HepG2 (cell line): ENCODE measurements at regions not wholly inside any gene's neighbourhood (a gene's known extent, or its start where the extent isn't known, plus 50 kb on each side); places are given as distances from the start of the nearest gene placed in this dataset.

Experiments used
- ATAC-seq: fragments of 200-7000 bp; cut with Tn5 transposase; 3 replicates; pipeline ENCODE4 v1.9.1; 2020; ENCODE audit warnings: mild to moderate bottlenecking, moderate library complexity
- BruUV-seq: library from RNA; stranded (reverse); fragments of 400-500 nt; replicated peaks from 2 replicates; lab custom pipeline; 2021; lab: Mats Ljungman, UMichigan
- CTCF ChIA-PET: fragments of 300-600 bp; formaldehyde crosslinking; extraction: SDS; loops from one replicate; lab custom pipeline; 2021; ENCODE audit warnings: low total read pairs, inconsistent platforms, low intra/inter-chr PET ratio; lab: Yijun Ruan, JAX
- POLR2A ChIA-PET: fragments of 350-600 bp; sonication (Branson Sonifier 250); formaldehyde crosslinking; loops from one replicate; lab custom pipeline; 2020; ENCODE audit warnings: antibody characterized with exemption, inconsistent platforms; lab: Yijun Ruan, JAX
- DNase-seq: peaks from one replicate; pipeline ENCODE4 v3.0.0-alpha.2; 2015; ENCODE audit warnings: low spot score
- FAIRE-seq: peaks from 3 replicates; lab custom pipeline; 2011; peaks lifted over from hg19 to GRCh38; lab: Jason Lieb, UNC
- H2AFZ ChIP-seq: one replicate; pipeline ENCODE4 v1.6.1; 2011; ENCODE audit warnings: low read length, inconsistent platforms
- H3K27ac ChIP-seq: fragments of 300-600 bp; 3 replicates; pipeline ENCODE4 v1.8.0; 2011; ENCODE audit warnings: mixed run types, mild to moderate bottlenecking, mixed read lengths, low read length, inconsistent platforms; ENCODE audit not compliant: insufficient read depth; ENCODE audit errors: extremely low read length
- H3K27me3 ChIP-seq, 2 experiments: fragments of 200-600 bp in 1 of 2; 2 replicates in 1 of 2; 3 replicates in 1 of 2; pipeline versions ENCODE4 v1.6.0 to v1.8.0; 2011; ENCODE audit warnings: low read length in 2 of 2, mild to moderate bottlenecking in 2 of 2, moderate library complexity in 2 of 2, inconsistent platforms in 1 of 2; ENCODE audit not compliant: insufficient read depth in 2 of 2, control insufficient read depth in 1 of 2
- H3K36me3 ChIP-seq, 2 experiments: fragments of 200-600 bp in 1 of 2; replicated peaks in 1 of 2; 2 replicates in 1 of 2; 3 replicates in 1 of 2; pipeline versions ENCODE4 v1.5.1 to v1.8.0; 2011; ENCODE audit warnings: low read length in 2 of 2, inconsistent platforms in 1 of 2; ENCODE audit not compliant: insufficient read depth in 2 of 2, control insufficient read depth in 1 of 2
- H3K4me1 ChIP-seq: 2 replicates; pipeline ENCODE4 v1.5.1; 2012; ENCODE audit warnings: low read length, inconsistent platforms; ENCODE audit not compliant: insufficient read depth
- H3K4me2 ChIP-seq: 2 replicates; pipeline ENCODE4 v1.6.0; 2011; ENCODE audit warnings: low read depth, low read length, inconsistent platforms
- H3K4me3 ChIP-seq, 3 experiments: fragments of 200-600 bp in 1 of 3; sonication (generic), shearing (Covaris generic) in 1 of 3; replicated peaks in 1 of 3; 2 replicates each; pipeline ENCODE4 v1.5.1; 2011 to 2016; ENCODE audit warnings: low read length in 3 of 3, inconsistent platforms in 2 of 3, low read depth in 2 of 3, mild to moderate bottlenecking in 2 of 3, control low read depth in 1 of 3, mixed read lengths in 1 of 3; ENCODE audit not compliant: insufficient read depth in 1 of 3
- H3K79me2 ChIP-seq: one replicate; pipeline ENCODE4 v1.6.1; 2011; ENCODE audit warnings: low read length, inconsistent platforms; ENCODE audit not compliant: insufficient read depth
- H3K9ac ChIP-seq: 2 replicates; pipeline ENCODE4 v1.6.0; 2011; ENCODE audit warnings: mild to moderate bottlenecking, low read depth, low read length, inconsistent platforms; ENCODE audit not compliant: insufficient read depth
- H3K9me3 ChIP-seq: 2 replicates; pipeline ENCODE4 v1.5.1; 2012; ENCODE audit warnings: mild to moderate bottlenecking, low read length
- H4K20me1 ChIP-seq: 2 replicates; pipeline ENCODE4 v1.6.0; 2011; ENCODE audit warnings: inconsistent platforms, mild to moderate bottlenecking, low read length, moderate library complexity; ENCODE audit not compliant: insufficient read depth
- BRCA1 ChIP-seq: sonication (generic); formaldehyde crosslinking; IDR thresholded peaks from 2 replicates; pipeline ENCODE4 v1.4.0; 2020; ENCODE audit warnings: missing genetic modification reagents
- CEBPB ChIP-seq: IDR thresholded peaks from 2 replicates; pipeline ENCODE4 v1.6.1; 2011; ENCODE audit warnings: low read depth, low read length, improper control_type of control experiment, borderline replicate concordance
- KDM4B ChIP-seq: sonication (generic); formaldehyde crosslinking; IDR thresholded peaks from 2 replicates; pipeline ENCODE4 v1.4.0; 2020; ENCODE audit warnings: missing genetic modification reagents
- MZF1 ChIP-seq: sonication (generic); formaldehyde crosslinking; IDR thresholded peaks from 2 replicates; pipeline ENCODE4 v1.8.1; 2023; ENCODE audit warnings: mild to moderate bottlenecking, missing genetic modification reagents, borderline replicate concordance
- RARG ChIP-seq: sonication (generic); formaldehyde crosslinking; IDR thresholded peaks from 2 replicates; pipeline ENCODE4 v1.4.0; 2020; ENCODE audit warnings: low read depth, mild to moderate bottlenecking, missing genetic modification reagents
- SKIL ChIP-seq: sonication (generic); formaldehyde crosslinking; IDR thresholded peaks from 2 replicates; pipeline ENCODE4 v1.8.0; 2022; ENCODE audit warnings: missing genetic modification reagents, mild to moderate bottlenecking, moderate library complexity, borderline replicate concordance
- SRY ChIP-seq: sonication (generic); formaldehyde crosslinking; IDR thresholded peaks from 2 replicates; pipeline ENCODE4 v1.8.0; 2022; ENCODE audit warnings: mild to moderate bottlenecking, missing genetic modification reagents
- ZNF567 ChIP-seq: sonication (generic); formaldehyde crosslinking; IDR thresholded peaks from 2 replicates; pipeline ENCODE4 v1.8.1; 2023; ENCODE audit warnings: mild to moderate bottlenecking, missing genetic modification reagents, borderline replicate concordance
- WGBS: methylation state at CpG from one replicate; pipeline ENCODE4 v1.1.6; 2017; ENCODE audit warnings: low lambda C conversion rate; 5-methylcytosine and 5-hydroxymethylcytosine counted together
- in situ Hi-C: cut with HindIII; loops from 2 replicates; pipeline ENCODE4 v1.10.0; 2017; ENCODE audit warnings: low pct_unique_long_range_greater_than_20kb; ENCODE audit not compliant: extremely low pct_ligation_motif_present
- intact Hi-C: fragments of 100-400 bp; cut with micrococcal nuclease; formaldehyde crosslinking; loops from one replicate; pipeline ENCODE4 v1.10.0; 2022; ENCODE audit not compliant: unreplicated experiment

GRCh38 chr12:16674885-16675284, 68.9 kb upstream of the LMO3 start:
- WGBS = 12% methylated on average over 2 of the region's 2 CpGs
- no peaks in the 10 kb centered on the region for H3K36me3 ChIP-seq
- DNase-seq (no peak), FAIRE-seq (no peak), ATAC-seq (no peak)
- ChIA-PET POLR2A (no interaction called here), CTCF (no interaction called here)
- no peak overlapping the region for H3K27ac ChIP-seq
- BruUV-seq = no TSS peak
- no peak overlapping the region for H2AFZ ChIP-seq
- H3K9me3 ChIP-seq = no peaks in the 10 kb centered on the region
- H3K4me3 ChIP-seq = no peak overlapping the region
- intact Hi-C loops = no loop called here
- H3K79me2 ChIP-seq = no peaks in the 10 kb centered on the region
- H3K4me1 ChIP-seq = no peaks in the 10 kb centered on the region
- H4K20me1 ChIP-seq = no peaks in the 10 kb centered on the region
- no peak overlapping the region for H3K4me2 ChIP-seq
- H3K27me3 ChIP-seq = no peaks in the 10 kb centered on the region
- in situ Hi-C loops = no loop called here
- no peak overlapping the region for H3K9ac ChIP-seq
- TF ChIP-seq MZF1 (CRISPR knock-in tag) = no peak
- TF ChIP-seq BRCA1 (CRISPR knock-in tag) = no peak
- no peak for TF ChIP-seq SKIL (CRISPR knock-in tag)
- no peak for TF ChIP-seq RARG (CRISPR knock-in tag)
- TF ChIP-seq ZNF567 (CRISPR knock-in tag) = no peak
- TF ChIP-seq KDM4B = no peak

GRCh38 chr12:16670456-16671050, 64.6 kb upstream of the LMO3 start:
- Histone ChIP-seq H2AFZ (no peak overlapping the region), H3K4me1 (no peaks in the 10 kb centered on the region), H3K4me2 (no peak overlapping the region), H3K36me3 (no peaks in the 10 kb centered on the region), H3K9me3 (no peaks in the 10 kb centered on the region), H3K27me3 (no peaks in the 10 kb centered on the region)
- FAIRE-seq (no peak), ATAC-seq (no peak), DNase-seq (no peak)
- WGBS = 26% methylated on average over 2 of the region's 2 CpGs
- in situ Hi-C loops = no loop called here
- POLR2A ChIA-PET = no interaction called here
- TF ChIP-seq CEBPB = peak; percentile 46; the same call in 1 of the 2 replicates
- TF ChIP-seq SRY (CRISPR knock-in tag) = no peak
- TF ChIP-seq, all 625 proteins: peak for 1
- Histone ChIP-seq H3K79me2 (no peaks in the 10 kb centered on the region), H3K9ac (no peak overlapping the region), H3K4me3 (no peak overlapping the region), H3K27ac (no peak overlapping the region), H4K20me1 (no peaks in the 10 kb centered on the region)
- intact Hi-C loops = no loop called here
- BruUV-seq = no TSS peak
- CTCF ChIA-PET = no interaction called here
